A549 (cell line): ENCODE measurements at regions not wholly inside any gene's neighbourhood (a gene's known extent, or its start where the extent isn't known, plus 50 kb on each side); places are given as distances from the start of the nearest gene placed in this dataset.

Source experiments
- ATAC-seq, 2 experiments: fragments of 200-7000 bp in 1 of 2; fragments of >200 bp in 1 of 2; cut with Nextera tagmentation in 1 of 2; cut with Tn5 transposase in 1 of 2; 3 replicates each; pipeline versions ENCODE4 v1.8.0 to v1.9.1; 2018 to 2020; ENCODE audit warnings: mild to moderate bottlenecking in 1 of 2, moderate library complexity in 1 of 2
- CTCF ChIA-PET: fragments of 300-600 bp; sonication (Branson Sonifier 250); formaldehyde crosslinking; extraction: SDS; loops from one replicate; lab custom pipeline; 2021; ENCODE audit warnings: antibody characterized with exemption, inconsistent platforms; lab: Yijun Ruan, JAX
- POLR2A ChIA-PET: fragments of 350-600 bp; formaldehyde crosslinking; extraction: SDS; loops from one replicate; lab custom pipeline; 2021; ENCODE audit warnings: antibody characterized with exemption, inconsistent platforms; lab: Yijun Ruan, JAX
- DNase-seq, 2 experiments: peaks; one replicate each; pipeline versions ENCODE4 v3.0.0 to v3.0.0-alpha.2; 2011 to 2016; ENCODE audit warnings: low read depth in 1 of 2, low spot score in 1 of 2
- FAIRE-seq: peaks from 2 replicates; lab custom pipeline; 2011; peaks lifted over from hg19 to GRCh38; lab: Jason Lieb, UNC
- H3K27ac ChIP-seq, 2 experiments: fragments of >200 bp; sonication (Bioruptor Twin); formaldehyde crosslinking; 3 replicates each; pipeline ENCODE4 v1.5.1; 2016 to 2017
- H3K4me1 ChIP-seq: fragments of >200 bp; sonication (Bioruptor Twin); formaldehyde crosslinking; 3 replicates; pipeline ENCODE4 v1.6.1; 2016
- H3K4me2 ChIP-seq: fragments of >200 bp; sonication (Bioruptor Twin); formaldehyde crosslinking; 3 replicates; pipeline ENCODE4 v1.6.1; 2016
- H3K4me3 ChIP-seq: fragments of >200 bp; sonication (Bioruptor Twin); formaldehyde crosslinking; 3 replicates; pipeline ENCODE4 v1.5.1; 2016
- H3K9me3 ChIP-seq: fragments of >200 bp; sonication (Bioruptor Twin); formaldehyde crosslinking; 3 replicates; pipeline ENCODE4 v1.6.1; 2016
- BCL3 ChIP-seq: fragments of >200 bp; sonication (Bioruptor Twin); formaldehyde crosslinking; IDR thresholded peaks from 3 replicates; pipeline ENCODE4 v1.6.1; 2016
- CHD2 ChIP-seq: fragments of 150-350 bp; IDR thresholded peaks from 2 replicates; pipeline ENCODE4 v1.6.1; 2014; ENCODE audit warnings: low read length; ENCODE audit not compliant: partially characterized antibody
- CTCF ChIP-seq: fragments of >200 bp; sonication (Bioruptor Twin); formaldehyde crosslinking; IDR thresholded peaks from 3 replicates; pipeline ENCODE4 v1.5.1; 2016
- ESRRA ChIP-seq: fragments of 150-350 bp; IDR thresholded peaks from 2 replicates; pipeline ENCODE4 v1.6.1; 2014; ENCODE audit warnings: mild to moderate bottlenecking, low read length, borderline replicate concordance
- FOSB ChIP-seq: fragments of 250-450 bp; sonication (Bioruptor Pico); IDR thresholded peaks from 2 replicates; pipeline ENCODE4 v1.5.0; 2020; ENCODE audit warnings: mild to moderate bottlenecking, moderate library complexity
- FOSL2 ChIP-seq, 2 experiments: fragments of 450-650 bp in 1 of 2; fragments of >200 bp in 1 of 2; sonication (Bioruptor Twin) in 1 of 2; formaldehyde crosslinking; IDR thresholded peaks; 2 replicates each; pipeline versions ENCODE4 v1.5.0 to v1.6.1; 2016 to 2020; ENCODE audit warnings: mild to moderate bottlenecking in 1 of 2, moderate library complexity in 1 of 2
- HOXA7 ChIP-seq: fragments of 250-450 bp; sonication (Bioruptor Pico); IDR thresholded peaks from 2 replicates; pipeline ENCODE4 v1.5.0; 2020; ENCODE audit warnings: mild to moderate bottlenecking, moderate library complexity
- HOXB5 ChIP-seq: fragments of 250-450 bp; sonication (Bioruptor Pico); IDR thresholded peaks from 2 replicates; pipeline ENCODE4 v1.5.0; 2020; ENCODE audit warnings: mild to moderate bottlenecking, moderate library complexity
- MAX ChIP-seq: IDR thresholded peaks from 2 replicates; pipeline ENCODE4 v1.6.1; 2012
- MAZ ChIP-seq: fragments of 150-350 bp; IDR thresholded peaks from 2 replicates; pipeline ENCODE4 v1.6.1; 2014; ENCODE audit warnings: antibody characterized with exemption, low read depth, low read length, borderline replicate concordance
- NR3C1 ChIP-seq: fragments of >200 bp; sonication (Bioruptor Twin); formaldehyde crosslinking; IDR thresholded peaks from 3 replicates; pipeline ENCODE4 v1.6.1; 2017
- POLR2AphosphoS2 ChIP-seq: conservative IDR thresholded peaks from 2 replicates; pipeline ENCODE4 v1.6.1; 2012; ENCODE audit warnings: low read length, improper control_type of control experiment, inconsistent platforms
- RAD21 ChIP-seq, 2 experiments: fragments of >200 bp in 1 of 2; sonication (Bioruptor Twin) in 1 of 2; formaldehyde crosslinking in 1 of 2; IDR thresholded peaks in 1 of 2; conservative IDR thresholded peaks in 1 of 2; 2 replicates in 1 of 2; 3 replicates in 1 of 2; pipeline ENCODE4 v1.6.1; 2012 to 2018; ENCODE audit warnings: inconsistent platforms in 1 of 2
- RNF2 ChIP-seq: fragments of 200-600 bp; sonication (generic); IDR thresholded peaks from 2 replicates; pipeline ENCODE4 v1.6.1; 2016; ENCODE audit warnings: low read depth, mild to moderate bottlenecking, antibody characterized with exemption, moderate library complexity, borderline replicate concordance
- SREBF2 ChIP-seq: fragments of 450-650 bp; IDR thresholded peaks from 2 replicates; pipeline ENCODE4 v1.6.1; 2014; ENCODE audit warnings: mild to moderate bottlenecking, moderate library complexity
- USF2 ChIP-seq: fragments of 450-650 bp; IDR thresholded peaks from 2 replicates; pipeline ENCODE4 v1.6.1; 2014; ENCODE audit warnings: antibody characterized with exemption
- ZC3H11A ChIP-seq: fragments of 450-650 bp; IDR thresholded peaks from 2 replicates; pipeline ENCODE4 v1.6.1; 2014; ENCODE audit warnings: antibody characterized with exemption, mild to moderate bottlenecking
- ZFP36 ChIP-seq: fragments of 450-650 bp; IDR thresholded peaks from 2 replicates; pipeline ENCODE4 v1.6.1; 2014; ENCODE audit warnings: borderline replicate concordance; ENCODE audit not compliant: partially characterized antibody
- WGBS: methylation state at CpG from one replicate; pipeline ENCODE4 v1.1.6; 2017; ENCODE audit errors: missing lambda C conversion rate; 5-methylcytosine and 5-hydroxymethylcytosine counted together
- TF ChIP-seq, protein P1 (sequence below): IDR thresholded peaks from 2 replicates; pipeline ENCODE4 v1.6.1; 2012; ENCODE audit warnings: low read depth, borderline replicate concordance
- TF ChIP-seq, protein P2 (sequence below): fragments of 200-600 bp; sonication (generic); IDR thresholded peaks from 2 replicates; pipeline ENCODE4 v1.6.1; 2016; ENCODE audit warnings: antibody characterized with exemption, mild to moderate bottlenecking, moderate library complexity

DNA sequence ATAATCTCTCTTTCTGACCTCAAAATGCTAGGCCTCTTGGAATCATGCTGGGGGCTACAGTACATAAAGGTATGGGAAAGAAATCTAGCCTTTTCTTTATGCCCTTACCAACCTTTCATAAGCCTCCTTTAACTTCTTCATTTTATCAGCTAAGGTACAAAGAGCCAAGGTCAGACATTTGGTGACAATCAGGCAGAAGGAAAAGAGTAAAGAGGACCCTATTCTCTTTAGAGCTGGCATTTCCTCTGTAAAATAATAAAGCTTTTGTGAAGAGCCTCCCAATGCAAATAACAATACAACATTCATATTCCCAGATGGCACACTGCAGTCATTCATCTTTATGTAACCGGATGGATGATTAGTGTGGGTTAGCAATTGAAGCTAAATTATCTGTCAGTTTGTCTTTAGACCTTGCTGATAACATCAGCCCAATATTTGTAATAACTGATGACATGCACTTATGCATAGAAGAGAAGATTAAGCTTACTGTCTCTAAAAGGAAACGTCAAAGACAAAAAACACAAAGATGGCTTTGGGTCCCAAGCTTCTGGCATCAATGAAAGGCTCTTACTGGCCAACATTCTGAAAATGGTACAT, 163.1 kb downstream of the IBTK start:
- no peak for FAIRE-seq
- Histone ChIP-seq H3K4me3 (no peak overlapping the region), H3K9me3 (no peaks in the 10 kb centered on the region)
- POLR2A ChIA-PET: no interaction called here
- WGBS: 61% methylated on average over 2 of the region's 2 CpGs
- TF ChIP-seq, protein P1, sequence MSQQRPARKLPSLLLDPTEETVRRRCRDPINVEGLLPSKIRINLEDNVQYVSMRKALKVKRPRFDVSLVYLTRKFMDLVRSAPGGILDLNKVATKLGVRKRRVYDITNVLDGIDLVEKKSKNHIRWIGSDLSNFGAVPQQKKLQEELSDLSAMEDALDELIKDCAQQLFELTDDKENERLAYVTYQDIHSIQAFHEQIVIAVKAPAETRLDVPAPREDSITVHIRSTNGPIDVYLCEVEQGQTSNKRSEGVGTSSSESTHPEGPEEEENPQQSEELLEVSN: no peak
- no peak for TF ChIP-seq SREBF2
- TF ChIP-seq FOSB (CRISPR knock-in tag): no peak
- no peak for TF ChIP-seq ZFP36
- TF ChIP-seq CTCF: no peak
- TF ChIP-seq CHD2: no peak
- TF ChIP-seq NR3C1: no peak
- TF ChIP-seq, all 56 proteins: peak for 0
- Histone ChIP-seq H3K27ac (peak overlapping the region in 1 of 2 experiments; percentile 16; a peak in 2 of 6 replicates), H3K4me2 (no peak overlapping the region), H3K4me1 (peaks cover 32% of the 10 kb centered on the region)
- ATAC-seq (no peak), DNase-seq (no peak)
- CTCF ChIA-PET: interaction anchor here (0.7 kb wide), 1 partner anchor 88 kb away, joined by 3 read pairs; no protein-coding TSS in a partner anchor

DNA sequence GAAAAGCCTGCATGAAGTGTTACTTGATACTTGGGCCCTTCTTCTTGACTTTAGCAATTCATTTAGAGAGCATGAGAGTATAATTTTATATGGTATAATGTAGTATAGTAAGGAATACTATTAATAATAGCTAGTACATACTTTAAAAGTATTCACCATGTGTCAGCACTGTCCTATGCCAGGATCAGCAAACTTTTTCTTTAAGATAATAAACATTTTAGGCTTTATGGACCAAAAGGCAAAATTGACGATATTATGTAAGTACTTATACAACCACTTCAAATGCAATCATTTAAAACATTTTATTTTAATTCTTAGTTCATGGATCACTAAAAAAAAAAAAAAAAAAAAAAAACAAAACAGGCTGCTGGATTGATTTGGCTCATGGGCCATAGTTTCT, 163.9 kb downstream of the IBTK start:
- ATAC-seq (no peak), FAIRE-seq (no peak), DNase-seq (no peak)
- CTCF ChIA-PET: no interaction called here
- no peak overlapping the region for H3K4me2 ChIP-seq
- TF ChIP-seq POLR2AphosphoS2 (no peak), MAZ (no peak), USF2 (no peak), ZC3H11A (no peak), ESRRA (no peak), MAX (no peak)
- no peak overlapping the region for H3K27ac ChIP-seq
- H3K4me3 ChIP-seq: no peak overlapping the region
- POLR2A ChIA-PET: no interaction called here
- H3K9me3 ChIP-seq: no peaks in the 10 kb centered on the region
- peaks cover 24% of the 10 kb centered on the region for H3K4me1 ChIP-seq
- 92% methylated on average over 1 of the region's 1 CpG for WGBS

GRCh38 chr6:82080767-82081166, 166.8 kb downstream of the IBTK start:
- no peak overlapping the region for H3K4me3 ChIP-seq
- H3K4me2 ChIP-seq: no peak overlapping the region
- ATAC-seq (no peak), DNase-seq (no peak), FAIRE-seq (no peak)
- WGBS: 86% methylated on average over 1 of the region's 1 CpG
- no peaks in the 10 kb centered on the region for H3K9me3 ChIP-seq
- H3K27ac ChIP-seq: no peak overlapping the region
- ChIA-PET POLR2A (no interaction called here), CTCF (no interaction called here)
- H3K4me1 ChIP-seq: peaks cover 9% of the 10 kb centered on the region; the same call in 2 of the 3 replicates
- TF ChIP-seq NR3C1: no peak
- no peak for TF ChIP-seq RNF2
- TF ChIP-seq HOXA7 (CRISPR knock-in tag): no peak
- no peak for TF ChIP-seq CTCF
- no peak for TF ChIP-seq HOXB5
- TF ChIP-seq, protein P1: no peak
- TF ChIP-seq, protein P2, sequence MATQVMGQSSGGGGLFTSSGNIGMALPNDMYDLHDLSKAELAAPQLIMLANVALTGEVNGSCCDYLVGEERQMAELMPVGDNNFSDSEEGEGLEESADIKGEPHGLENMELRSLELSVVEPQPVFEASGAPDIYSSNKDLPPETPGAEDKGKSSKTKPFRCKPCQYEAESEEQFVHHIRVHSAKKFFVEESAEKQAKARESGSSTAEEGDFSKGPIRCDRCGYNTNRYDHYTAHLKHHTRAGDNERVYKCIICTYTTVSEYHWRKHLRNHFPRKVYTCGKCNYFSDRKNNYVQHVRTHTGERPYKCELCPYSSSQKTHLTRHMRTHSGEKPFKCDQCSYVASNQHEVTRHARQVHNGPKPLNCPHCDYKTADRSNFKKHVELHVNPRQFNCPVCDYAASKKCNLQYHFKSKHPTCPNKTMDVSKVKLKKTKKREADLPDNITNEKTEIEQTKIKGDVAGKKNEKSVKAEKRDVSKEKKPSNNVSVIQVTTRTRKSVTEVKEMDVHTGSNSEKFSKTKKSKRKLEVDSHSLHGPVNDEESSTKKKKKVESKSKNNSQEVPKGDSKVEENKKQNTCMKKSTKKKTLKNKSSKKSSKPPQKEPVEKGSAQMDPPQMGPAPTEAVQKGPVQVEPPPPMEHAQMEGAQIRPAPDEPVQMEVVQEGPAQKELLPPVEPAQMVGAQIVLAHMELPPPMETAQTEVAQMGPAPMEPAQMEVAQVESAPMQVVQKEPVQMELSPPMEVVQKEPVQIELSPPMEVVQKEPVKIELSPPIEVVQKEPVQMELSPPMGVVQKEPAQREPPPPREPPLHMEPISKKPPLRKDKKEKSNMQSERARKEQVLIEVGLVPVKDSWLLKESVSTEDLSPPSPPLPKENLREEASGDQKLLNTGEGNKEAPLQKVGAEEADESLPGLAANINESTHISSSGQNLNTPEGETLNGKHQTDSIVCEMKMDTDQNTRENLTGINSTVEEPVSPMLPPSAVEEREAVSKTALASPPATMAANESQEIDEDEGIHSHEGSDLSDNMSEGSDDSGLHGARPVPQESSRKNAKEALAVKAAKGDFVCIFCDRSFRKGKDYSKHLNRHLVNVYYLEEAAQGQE: no peak
- no peak for TF ChIP-seq BCL3
- no peak for TF ChIP-seq RAD21 (conservative IDR thresholded peaks at IDR 0.05 in 1 of 2, IDR thresholded peaks at IDR 0.05 in 1 of 2)
- no peak for TF ChIP-seq FOSL2 (IDR thresholded peaks at IDR 0.05)
- no peak for TF ChIP-seq FOSL2 (CRISPR knock-in tag; IDR thresholded peaks at IDR 0.05)
